AG09309 (cell line): ENCODE measurements at regions not wholly inside any gene's neighbourhood (a gene's known extent, or its start where the extent isn't known, plus 50 kb on each side); places are given as distances from the start of the nearest gene placed in this dataset.

Source experiments
- DNase-seq: peaks from one replicate; pipeline ENCODE4 v3.0.0-alpha.2; 2010; ENCODE audit warnings: low read depth
- H3K4me3 ChIP-seq: 2 replicates; pipeline ENCODE4 v1.5.1; 2011; ENCODE audit warnings: mild to moderate bottlenecking, low read depth, low read length, moderate library complexity; ENCODE audit not compliant: control insufficient read depth
- CTCF ChIP-seq: IDR thresholded peaks from 2 replicates; pipeline ENCODE4 v1.5.1; 2011; ENCODE audit warnings: mild to moderate bottlenecking, low read depth, low read length, inconsistent platforms; ENCODE audit not compliant: insufficient read depth, control insufficient read depth; ENCODE audit errors: missing control alignments

GRCh38 chr5:2574155-2574554 is 177.3 kb downstream of the IRX2 start:
- no peak overlapping the region for H3K4me3 ChIP-seq
- DNase-seq, result no peak
- no peak for TF ChIP-seq CTCF

- no peak for DNase-seq
- TF ChIP-seq CTCF, result no peak
- no peak overlapping the region for H3K4me3 ChIP-seq
Observed at GRCh38 chr5:2570586-2570985, 180.9 kb downstream of the IRX2 start.

GRCh38 chr5:2569774-2570542 is 181.5 kb downstream of the IRX2 start:
- no peak for DNase-seq
- TF ChIP-seq CTCF, result no peak
- no peak overlapping the region for H3K4me3 ChIP-seq

GRCh38 chr5:2569176-2569575 is 182.3 kb downstream of the IRX2 start:
- no peak for DNase-seq
- no peak overlapping the region for H3K4me3 ChIP-seq

GRCh38 chr5:2566284-2566683 is 185.2 kb downstream of the IRX2 start:
- no peak overlapping the region for H3K4me3 ChIP-seq
- TF ChIP-seq CTCF, result no peak
- no peak for DNase-seq

More at GRCh38 chr5:2569176-2569575, 182.3 kb downstream of the IRX2 start:
- TF ChIP-seq CTCF, result no peak

- TF ChIP-seq CTCF, result no peak
- no peak for DNase-seq
- no peak overlapping the region for H3K4me3 ChIP-seq
Observed at GRCh38 chr5:2565147-2565546, 186.3 kb downstream of the IRX2 start.

GRCh38 chr5:2563046-2563445 is 188.4 kb downstream of the IRX2 start:
- H3K4me3 ChIP-seq, result no peak overlapping the region
- DNase-seq, result no peak
- TF ChIP-seq CTCF, result no peak
